GM21390 (cell line): ENCODE measurements at regions not wholly inside any gene's neighbourhood (a gene's known extent, or its start where the extent isn't known, plus 50 kb on each side); places are given as distances from the start of the nearest gene placed in this dataset.
"Not testable (repeated sequence)": the region's sequence is repeated elsewhere in the genome, so short reads cannot be mapped to it uniquely, and the experiment has no call there.

Experiments used
- ATAC-seq: cut with Tn5 transposase; IDR thresholded peaks from one replicate; pipeline ENCODE4 v1.9.1; 2021; ENCODE audit not compliant: unreplicated experiment

DNA sequence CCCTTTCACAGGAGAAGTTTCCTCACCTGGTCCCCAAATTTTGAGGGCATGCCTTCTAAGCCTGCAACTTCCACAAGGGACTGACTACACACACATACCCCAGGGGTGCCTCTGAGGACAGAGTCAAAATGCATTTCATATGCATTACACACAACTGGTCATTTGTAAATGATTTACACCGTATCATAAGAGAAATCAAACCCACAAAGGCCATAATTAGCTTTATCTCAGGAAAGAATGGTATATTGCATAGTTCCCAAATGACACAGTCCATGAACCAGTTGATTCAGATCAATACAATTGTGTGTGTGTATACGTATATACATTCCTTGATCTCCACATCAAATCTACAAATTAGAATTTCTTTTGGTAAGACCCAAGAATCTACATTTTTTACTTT, 203.3 kb upstream of the PRDM1 start:
- no peak for ATAC-seq

DNA sequence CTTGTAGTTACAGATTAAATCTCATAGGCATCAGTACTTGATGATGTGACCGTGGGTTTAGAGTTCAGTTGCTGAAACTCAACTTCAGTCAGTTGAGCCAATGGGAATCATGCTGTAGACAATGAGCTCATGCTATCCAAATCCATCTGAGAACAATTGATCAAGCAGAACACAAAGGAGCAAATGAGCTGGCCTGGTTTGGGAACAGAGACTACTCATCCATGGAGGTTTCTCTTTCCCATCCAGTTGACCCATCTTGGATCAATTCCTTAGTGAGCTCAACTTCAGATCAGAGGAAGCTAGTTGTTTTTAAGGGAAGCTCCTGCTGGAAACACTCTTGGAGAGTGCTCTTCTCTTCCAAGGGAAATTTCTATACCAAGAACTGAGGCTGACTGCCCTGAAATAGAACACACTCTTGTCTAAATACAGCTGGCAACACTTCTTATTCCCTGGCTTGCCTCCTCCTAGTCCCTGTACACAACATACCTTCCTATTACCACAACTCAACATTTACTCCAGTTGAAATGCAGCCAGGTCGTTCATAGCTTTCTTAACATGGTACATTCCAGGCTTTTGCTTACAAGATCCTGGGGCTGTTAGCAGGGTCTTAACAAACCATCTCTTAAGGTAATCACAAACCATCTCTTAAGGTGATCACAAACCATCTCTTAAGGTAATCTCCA, 203.9 kb upstream of the PRDM1 start:
- no peak for ATAC-seq

DNA sequence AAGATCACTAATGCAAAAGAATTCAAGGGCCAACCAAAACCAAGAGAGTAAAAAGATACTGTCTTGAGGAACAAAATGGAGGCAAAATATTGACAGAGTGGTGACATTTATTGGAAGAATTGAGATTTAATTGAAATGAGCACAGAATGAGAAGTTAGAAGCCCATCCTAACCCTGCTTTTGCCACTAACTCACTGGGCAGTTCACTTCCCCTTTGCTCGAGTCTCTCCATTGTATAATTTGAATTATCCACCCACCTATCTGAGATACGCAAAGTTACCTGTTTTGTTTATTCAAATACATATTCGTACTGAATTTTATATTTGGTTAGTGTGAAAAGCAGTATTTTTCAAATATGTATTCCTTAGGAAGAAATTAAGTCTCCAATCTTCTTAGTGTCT, 204.5 kb upstream of the PRDM1 start:
- ATAC-seq, result no peak

DNA sequence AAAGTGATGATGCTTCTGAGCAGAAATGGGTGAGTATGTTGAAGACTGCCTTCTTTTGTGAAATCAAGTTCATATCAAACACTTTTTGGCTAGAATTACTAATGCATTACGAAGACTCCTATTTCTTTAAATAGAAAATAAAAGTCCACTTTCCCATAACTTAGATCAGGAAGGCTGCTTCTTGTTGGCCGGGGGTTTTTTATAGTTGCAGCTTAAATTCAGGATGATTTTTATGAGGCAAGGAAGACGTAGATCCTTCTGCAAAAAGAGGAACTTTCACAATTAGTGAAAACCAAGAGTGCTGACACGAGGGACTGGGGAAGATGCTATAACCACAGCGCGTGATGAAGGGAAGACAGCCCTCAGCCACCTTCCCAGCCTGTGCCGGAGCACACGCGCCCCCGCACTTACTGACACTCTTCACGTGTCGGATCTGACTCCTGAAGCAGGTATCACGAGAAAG, 206.1 kb upstream of the PRDM1 start:
- peak; percentile 56 for ATAC-seq

DNA sequence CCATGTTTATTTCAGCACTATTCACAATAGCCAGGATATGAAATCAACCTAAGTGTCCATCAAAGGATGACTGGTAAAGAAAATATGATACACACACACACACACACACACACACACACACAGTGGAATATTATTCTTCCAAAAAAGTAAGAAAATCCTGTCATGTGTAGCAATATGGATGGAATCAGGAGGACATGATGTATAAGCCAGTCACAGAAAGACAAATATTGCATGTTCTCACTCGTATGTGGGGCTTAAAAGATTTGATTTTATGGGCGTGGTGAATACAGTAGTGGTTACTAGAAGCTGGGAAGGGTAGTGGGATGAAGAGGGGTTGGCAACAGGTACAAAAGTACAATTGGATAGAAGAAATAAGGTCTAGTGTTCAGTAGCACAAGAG, 207.0 kb upstream of the PRDM1 start:
- no peak for ATAC-seq

DNA sequence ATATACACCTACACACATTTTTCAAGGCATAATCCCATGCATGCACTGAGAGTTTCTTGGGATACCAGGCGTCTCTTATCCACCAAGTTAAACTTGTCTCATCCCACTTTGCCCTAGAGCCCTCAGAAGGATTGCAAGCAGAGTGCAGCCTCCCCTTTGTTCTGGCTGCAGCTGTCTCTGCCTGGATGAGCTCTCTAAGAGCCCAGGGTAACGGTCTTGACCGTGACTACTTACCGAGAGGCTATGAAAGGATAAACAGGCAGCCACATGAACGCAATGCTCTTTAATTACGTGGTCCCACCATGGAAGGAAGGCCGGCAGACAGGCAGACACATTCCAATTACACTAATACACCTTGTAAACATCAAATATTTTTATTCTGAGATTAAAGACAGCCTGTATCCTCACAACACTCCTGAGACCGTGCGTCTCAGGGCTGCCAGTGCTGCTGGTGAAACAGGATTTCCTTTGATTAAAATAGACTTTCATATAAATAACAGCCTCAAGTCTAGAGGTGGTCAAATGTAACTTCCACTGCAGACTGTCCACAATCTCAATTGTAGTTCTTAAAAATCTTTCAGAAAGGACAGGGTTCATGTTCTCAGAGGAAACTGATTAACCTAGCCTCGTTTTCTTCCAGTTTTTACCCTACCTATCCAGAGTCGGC, 210.0 kb upstream of the PRDM1 start:
- no peak for ATAC-seq

DNA sequence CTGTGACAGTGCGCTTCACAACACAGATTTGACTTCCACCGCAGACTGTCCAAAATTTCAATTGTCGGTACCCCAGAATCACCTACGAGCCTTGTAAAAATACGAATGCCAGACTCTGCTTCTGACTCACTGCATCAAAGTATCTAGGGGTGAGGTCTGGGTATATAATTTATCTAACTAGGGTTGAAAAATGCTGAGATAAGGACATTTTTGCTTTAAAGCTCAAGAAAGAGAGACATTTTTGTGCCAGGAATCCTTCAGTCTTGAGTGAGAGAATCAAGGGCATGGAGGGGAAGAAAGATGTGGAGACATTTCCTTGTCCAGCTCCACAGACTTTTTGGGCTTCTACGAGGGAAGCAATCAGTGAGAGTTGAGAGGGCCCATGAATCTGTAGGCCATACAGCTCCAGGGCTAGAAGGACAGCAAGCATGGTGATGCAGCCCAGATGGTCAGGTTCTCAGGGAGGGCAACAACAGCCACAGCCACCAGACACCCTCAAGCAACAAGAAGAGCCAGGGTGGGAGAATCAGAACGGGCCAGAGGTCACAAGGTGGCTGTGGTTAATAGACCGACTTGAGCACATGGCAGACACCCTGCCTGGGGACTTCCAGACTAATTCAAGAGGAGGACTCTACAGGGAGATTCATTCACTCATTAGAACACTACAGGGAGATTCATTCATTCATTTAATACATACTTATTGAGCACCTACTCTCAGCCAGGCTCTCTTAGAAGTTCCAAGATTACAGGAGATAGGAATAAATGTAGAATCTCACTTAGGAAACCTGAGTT, 211.1 kb upstream of the PRDM1 start:
- no peak for ATAC-seq

DNA sequence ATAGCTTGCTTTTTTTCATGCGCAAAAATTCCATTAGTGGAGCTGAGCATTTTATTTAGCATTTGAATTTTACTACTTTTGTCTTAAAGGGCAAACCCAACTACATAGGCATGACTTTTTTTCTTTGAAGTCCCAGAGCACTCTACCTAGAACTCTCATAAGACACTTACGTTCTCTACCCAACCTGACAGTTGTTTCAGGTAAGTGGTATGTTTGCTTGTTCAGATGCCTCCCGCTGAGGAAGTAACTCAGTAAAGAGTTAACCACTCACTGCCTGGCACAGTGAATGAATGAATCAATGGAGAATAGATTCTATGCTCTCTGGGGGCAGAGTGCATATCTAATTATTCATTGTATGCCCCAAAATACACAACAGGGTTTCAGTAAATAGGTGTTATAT, 212.3 kb upstream of the PRDM1 start:
- no peak for ATAC-seq

DNA sequence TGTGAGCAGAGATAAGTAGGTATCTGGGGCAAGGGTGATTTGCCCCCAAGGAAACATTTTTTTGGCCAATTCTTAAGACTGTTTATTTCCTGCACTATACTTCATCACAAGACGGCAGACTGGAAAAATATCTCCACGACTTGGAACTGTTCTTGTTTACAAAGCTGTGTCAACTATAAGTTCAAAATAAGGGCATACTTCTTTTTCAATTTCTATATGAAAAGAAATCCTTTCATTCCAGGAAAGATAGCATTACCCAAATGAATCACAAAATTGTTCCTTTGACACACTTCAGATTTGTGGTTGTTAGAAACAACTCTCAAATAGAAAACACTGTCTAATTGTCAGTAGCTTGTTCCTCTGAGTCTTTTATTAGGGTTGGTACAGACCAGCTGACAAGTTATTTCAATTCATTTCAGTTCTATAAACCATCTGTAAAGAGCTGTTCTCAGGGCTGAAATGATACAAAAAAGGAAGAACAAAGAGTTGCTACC, 212.9 kb upstream of the PRDM1 start:
- no peak for ATAC-seq

DNA sequence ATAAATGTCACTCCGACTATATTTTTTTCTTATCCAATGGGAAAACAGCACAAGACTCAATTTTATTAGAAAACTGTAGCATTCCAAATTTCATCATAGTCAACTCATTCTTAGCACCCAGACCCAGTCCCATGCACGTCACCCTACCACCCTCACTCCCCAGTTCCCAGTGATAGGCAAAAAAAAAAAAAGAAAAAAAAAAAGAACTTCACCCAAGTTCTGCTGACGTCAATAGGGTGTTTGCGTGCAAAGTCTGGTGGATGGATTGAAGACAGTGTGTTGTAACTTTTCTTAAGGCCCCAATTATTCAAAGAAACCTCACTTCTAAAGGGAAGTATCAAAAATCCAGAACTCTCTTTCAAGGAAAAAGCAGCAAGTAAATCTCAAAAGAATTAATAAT, 213.9 kb upstream of the PRDM1 start:
- ATAC-seq, result no peak

DNA sequence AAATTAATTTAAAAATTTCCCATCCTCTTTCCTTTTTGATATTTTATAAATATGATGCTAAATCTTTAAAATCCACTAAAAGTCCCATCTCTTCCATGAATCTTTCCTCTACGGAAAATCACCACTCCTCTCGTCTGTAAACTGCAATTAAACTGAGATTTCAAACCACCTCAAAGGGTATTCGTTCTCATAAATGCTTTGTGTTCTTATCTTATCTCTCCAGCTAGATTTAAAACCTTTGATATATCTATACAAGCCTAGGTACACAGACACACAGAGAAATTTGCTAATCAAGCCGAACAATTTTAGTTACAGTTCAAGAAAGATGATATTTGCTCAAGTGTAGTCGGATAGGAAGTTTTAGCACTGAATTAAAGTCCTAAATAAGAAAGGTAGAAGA, 214.6 kb upstream of the PRDM1 start:
- no peak for ATAC-seq

DNA sequence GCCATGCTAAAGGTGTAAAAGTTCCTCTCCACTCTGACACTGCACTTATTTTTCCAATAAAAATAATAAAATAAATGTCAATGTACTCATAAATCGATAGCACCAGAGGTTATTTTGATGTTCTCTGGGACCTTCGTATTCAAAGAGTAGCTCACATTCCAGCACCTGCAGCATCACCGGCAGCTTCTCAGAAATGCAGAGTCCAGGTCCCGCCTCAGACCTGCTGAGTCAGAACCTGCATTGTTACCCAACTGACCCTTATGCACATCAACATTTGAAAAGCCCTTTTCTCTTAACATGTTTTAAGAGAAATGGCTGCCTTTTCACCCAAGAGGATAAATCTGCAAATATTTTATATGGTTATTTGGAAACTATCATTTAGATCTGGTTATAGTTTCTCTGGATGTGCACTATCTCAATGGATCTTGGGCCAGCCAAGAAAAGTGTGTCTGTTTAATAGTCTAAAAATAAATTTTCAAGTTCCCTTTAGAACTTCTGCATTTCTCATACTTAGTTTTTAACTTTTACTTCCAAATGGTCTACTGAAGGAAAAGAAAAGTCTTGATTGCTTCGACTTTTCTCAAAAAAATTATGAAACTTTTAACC, 216.2 kb upstream of the PRDM1 start:
- no peak for ATAC-seq

DNA sequence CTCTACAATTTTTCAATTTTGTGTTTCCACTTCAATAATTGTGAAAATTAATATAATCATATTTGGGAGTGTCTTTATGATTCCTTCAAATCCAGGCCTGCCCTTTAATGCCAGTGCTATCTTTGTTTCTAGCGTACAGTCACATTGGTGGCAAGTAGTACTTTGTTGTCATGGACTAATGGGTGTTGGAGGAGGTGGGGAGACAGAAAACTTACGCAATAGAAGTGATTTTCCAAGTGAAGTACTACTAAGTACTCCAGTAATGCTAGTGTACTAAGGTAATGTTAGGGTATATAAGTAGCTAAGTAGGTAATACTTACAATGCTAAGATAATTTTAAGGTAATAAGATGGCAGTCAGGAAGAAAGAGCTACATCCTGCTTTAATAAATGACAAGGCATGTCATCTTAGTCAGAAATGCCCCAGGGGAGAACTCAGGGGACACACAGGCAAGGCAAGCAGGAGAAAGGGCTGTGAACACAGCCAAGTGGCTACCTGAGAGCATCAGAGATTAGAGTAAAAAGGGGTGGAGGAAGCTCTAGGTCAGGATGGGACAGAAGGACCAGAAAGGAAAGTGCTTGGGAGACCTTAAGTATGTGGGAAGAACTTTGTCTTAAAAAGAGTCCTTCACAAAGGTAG, 217.2 kb upstream of the PRDM1 start:
- no peak for ATAC-seq

DNA sequence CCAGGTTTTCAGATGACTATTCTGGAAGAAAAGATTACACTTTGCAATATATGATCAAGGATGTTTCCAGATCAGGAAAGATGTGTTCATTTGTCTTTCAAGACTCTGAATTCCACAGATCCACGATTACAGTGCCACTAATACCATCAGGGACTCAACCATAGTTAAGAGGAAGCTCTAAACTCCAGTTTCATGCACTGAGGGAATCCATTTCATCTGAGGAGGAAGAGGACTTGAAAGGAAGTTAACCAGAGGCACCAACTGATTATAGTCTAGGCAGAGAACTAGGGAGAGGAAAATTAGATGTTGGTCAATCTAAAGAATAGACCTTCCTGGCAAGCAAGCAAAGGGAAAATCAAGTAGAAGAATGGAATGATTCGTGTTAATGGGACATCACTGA, 218.3 kb upstream of the PRDM1 start:
- ATAC-seq, result no peak

DNA sequence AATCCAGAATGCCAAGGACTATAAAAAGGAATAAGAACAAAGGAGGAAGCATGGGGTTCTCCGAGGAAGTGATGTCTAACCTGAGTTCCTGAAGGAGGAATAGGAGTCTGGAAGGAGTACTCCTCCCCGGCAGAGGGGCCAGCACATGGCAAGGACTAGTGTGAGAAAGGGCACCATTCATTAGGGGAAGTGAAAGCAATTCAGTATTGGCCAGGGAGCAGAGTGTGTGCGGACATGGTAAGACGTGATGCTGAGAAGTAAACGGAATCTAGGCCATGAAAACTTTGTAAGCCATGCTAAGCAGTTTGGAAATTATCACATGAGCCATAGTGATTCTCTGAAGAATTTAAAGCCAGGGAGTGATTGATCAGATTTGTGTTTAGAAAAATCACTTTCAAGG, 218.9 kb upstream of the PRDM1 start:
- no peak for ATAC-seq

DNA sequence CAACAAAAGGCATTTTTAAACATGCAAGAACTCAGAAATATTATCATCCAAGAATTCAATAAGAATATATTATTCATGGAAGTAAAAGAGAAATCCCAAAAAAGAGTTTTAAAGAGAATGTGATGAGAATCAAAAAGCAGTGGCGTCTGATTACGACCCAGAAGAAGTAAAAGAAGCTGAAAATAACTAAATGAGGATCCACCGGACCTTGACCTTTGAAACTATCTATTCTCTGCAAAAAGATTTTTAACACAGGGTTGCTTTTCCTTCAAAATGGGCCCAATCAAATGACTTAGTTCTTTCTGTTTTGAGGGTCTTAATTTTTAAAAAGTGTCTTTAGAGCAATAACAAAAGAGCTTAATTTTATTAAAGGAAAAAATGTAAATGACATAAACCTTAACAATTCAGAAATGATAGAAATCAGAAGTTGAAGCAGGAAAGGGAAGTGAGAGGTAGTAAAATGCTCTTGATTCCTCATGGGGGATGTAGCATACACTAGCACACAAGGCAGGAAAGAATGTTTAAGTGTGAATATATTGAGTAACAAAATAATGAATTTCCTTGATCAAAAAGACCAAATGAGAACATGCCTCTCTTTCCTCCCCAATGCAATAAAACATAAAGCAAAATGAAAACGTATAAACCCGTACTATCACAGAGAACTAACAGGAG, 223.1 kb upstream of the PRDM1 start:
- no peak for ATAC-seq

DNA sequence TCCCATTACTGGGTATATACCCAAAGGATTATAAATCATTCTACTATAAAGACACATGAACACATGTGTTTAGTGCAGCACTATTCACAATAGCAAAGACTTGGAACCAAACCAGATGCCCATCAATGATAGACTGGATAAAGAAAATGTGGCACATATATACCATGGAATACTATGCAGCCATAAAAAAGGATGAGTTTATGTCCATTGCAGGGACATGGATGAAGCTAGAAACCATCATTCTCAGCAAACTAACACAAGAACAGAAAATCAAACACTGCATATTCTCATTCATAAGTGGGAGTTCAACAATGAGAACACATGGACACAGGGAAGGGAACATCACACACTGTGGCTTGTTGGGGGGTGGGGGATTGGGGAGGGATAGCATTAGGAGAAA, 225.2 kb upstream of the PRDM1 start:
- ATAC-seq, result not testable (repeated sequence)

DNA sequence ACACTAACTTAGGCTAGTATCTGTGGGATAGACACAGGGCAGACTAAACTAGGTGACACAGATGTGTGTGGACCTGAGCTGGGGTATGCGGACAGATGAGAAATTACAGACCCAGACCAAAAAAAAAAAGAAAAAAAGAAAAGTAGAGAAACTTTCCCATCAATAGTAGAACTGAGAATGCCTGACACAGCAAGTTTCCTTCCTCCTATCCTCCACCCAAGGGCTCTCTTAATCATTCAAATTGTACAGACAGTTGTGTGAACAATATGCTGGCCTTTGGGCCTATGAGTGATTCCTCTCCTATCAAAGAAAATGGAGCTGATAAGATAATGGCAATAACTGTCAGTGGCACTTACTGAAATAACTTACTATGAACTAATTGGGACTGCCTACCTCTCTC, 226.7 kb upstream of the PRDM1 start:
- ATAC-seq, result no peak

DNA sequence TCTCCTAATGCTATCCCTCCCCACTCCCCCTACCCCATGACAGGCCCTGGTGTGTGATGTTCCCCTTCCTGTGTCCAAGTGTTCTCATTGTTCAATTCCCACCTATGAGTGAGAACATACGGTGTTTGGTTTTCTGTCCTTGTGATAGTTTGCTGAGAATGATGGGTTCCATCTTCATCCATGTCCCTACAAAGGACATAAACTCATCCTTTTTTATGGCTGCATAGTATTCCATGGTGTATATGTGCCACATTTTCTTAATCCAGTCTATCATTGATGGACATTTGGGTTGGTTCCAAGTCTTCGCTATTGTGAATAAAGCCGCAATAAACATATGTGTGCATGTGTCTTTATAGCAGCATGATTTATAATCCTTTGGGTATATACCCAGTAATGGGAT, 227.5 kb upstream of the PRDM1 start:
- ATAC-seq, result not testable (repeated sequence)

DNA sequence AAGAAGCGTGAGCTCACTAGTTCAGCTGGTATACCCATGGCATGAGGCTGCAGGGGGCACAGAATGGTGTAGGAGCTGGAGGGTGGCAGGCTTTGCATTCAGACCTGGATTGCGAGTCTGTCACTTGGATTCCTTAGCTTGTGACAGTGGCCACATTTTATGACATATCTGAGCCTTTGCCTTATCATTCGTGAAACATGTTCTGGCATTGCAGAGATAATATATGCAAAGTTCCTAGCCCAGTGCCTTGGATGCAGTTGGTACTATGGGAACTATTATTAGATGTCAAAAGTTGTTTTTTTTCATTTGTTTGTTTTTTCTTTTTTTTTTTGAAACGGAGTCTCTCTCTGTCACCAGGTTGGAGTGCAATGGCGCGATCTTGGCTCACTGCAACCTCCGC, 230.7 kb upstream of the PRDM1 start:
- ATAC-seq, result no peak
